MM.1S (cell line): ENCODE measurements at regions not wholly inside any gene's neighbourhood (a gene's known extent, or its start where the extent isn't known, plus 50 kb on each side); places are given as distances from the start of the nearest gene placed in this dataset.

Source experiments
- DNase-seq: peaks from one replicate; pipeline ENCODE4 v3.0.0-alpha.2; 2015
- H2AFZ ChIP-seq: fragments of 300-600 bp; sonication (generic); 2 replicates; pipeline ENCODE4 v1.6.0; 2016; ENCODE audit warnings: antibody characterized with exemption, low read length
- H3F3A ChIP-seq: fragments of 300-600 bp; sonication (generic); 2 replicates; pipeline ENCODE4 v1.6.1; 2016; ENCODE audit warnings: mild to moderate bottlenecking, antibody characterized with exemption, low read length, moderate library complexity, mixed read lengths; ENCODE audit not compliant: insufficient read depth
- H3K27ac ChIP-seq: fragments of 300-600 bp; sonication (generic); 2 replicates; pipeline ENCODE4 v1.5.1; 2016; ENCODE audit warnings: mild to moderate bottlenecking, low read length
- H3K27me3 ChIP-seq: fragments of 300-600 bp; sonication (generic); replicated peaks from 2 replicates; pipeline ENCODE4 v1.6.0; 2016; ENCODE audit warnings: low read length; ENCODE audit not compliant: insufficient read depth
- H3K36me3 ChIP-seq: fragments of 300-600 bp; sonication (generic); replicated peaks from 2 replicates; pipeline ENCODE4 v1.6.1; 2016; ENCODE audit warnings: mild to moderate bottlenecking, low read length, mixed read lengths; ENCODE audit not compliant: insufficient read depth
- H3K4me1 ChIP-seq: fragments of 300-600 bp; sonication (generic); 2 replicates; pipeline ENCODE4 v1.6.1; 2016; ENCODE audit warnings: low read length, mixed read lengths
- H3K4me2 ChIP-seq: fragments of 300-600 bp; sonication (generic); 2 replicates; pipeline ENCODE4 v1.6.0; 2016; ENCODE audit warnings: low read depth, low read length
- H3K4me3 ChIP-seq: fragments of 300-600 bp; sonication (generic); 2 replicates; pipeline ENCODE4 v1.5.1; 2016; ENCODE audit warnings: low read length, mixed read lengths
- H3K79me2 ChIP-seq: fragments of 300-600 bp; sonication (generic); 2 replicates; pipeline ENCODE4 v1.6.1; 2016; ENCODE audit warnings: mixed run types, low read length, mixed read lengths
- H3K9ac ChIP-seq: fragments of 300-600 bp; sonication (generic); 2 replicates; pipeline ENCODE4 v1.6.1; 2016; ENCODE audit warnings: low read length, mixed read lengths
- H3K9me2 ChIP-seq: fragments of 300-600 bp; sonication (generic); replicated peaks from 2 replicates; pipeline ENCODE4 v1.6.1; 2016; ENCODE audit warnings: mild to moderate bottlenecking, low read length, mixed read lengths; ENCODE audit not compliant: insufficient read depth
- H3K9me3 ChIP-seq: fragments of 300-600 bp; sonication (generic); replicated peaks from 2 replicates; pipeline ENCODE4 v1.6.1; 2016; ENCODE audit warnings: mild to moderate bottlenecking, low read length, mixed read lengths; ENCODE audit not compliant: insufficient read depth
- H4K20me1 ChIP-seq: fragments of 300-600 bp; sonication (generic); 2 replicates; pipeline ENCODE4 v1.6.1; 2016; ENCODE audit warnings: mild to moderate bottlenecking, low read length, moderate library complexity, mixed read lengths; ENCODE audit not compliant: insufficient read depth
- EZH2 ChIP-seq: fragments of 300-600 bp; sonication (generic); optimal IDR thresholded peaks from 2 replicates; pipeline ENCODE3; 2017; ENCODE audit warnings: low read depth, mild to moderate bottlenecking, antibody characterized with exemption, low read length, mixed read lengths
- EZH2phosphoT487 ChIP-seq: fragments of 300-600 bp; sonication (generic); IDR thresholded peaks from 2 replicates; pipeline ENCODE4 v1.6.1; 2018; ENCODE audit warnings: antibody characterized with exemption, low read length
- TF ChIP-seq, protein P1 (sequence below): fragments of 300-600 bp; sonication (generic); IDR thresholded peaks from 2 replicates; pipeline ENCODE4 v1.5.1; 2016; ENCODE audit warnings: antibody characterized with exemption, low read length, mixed read lengths

DNA sequence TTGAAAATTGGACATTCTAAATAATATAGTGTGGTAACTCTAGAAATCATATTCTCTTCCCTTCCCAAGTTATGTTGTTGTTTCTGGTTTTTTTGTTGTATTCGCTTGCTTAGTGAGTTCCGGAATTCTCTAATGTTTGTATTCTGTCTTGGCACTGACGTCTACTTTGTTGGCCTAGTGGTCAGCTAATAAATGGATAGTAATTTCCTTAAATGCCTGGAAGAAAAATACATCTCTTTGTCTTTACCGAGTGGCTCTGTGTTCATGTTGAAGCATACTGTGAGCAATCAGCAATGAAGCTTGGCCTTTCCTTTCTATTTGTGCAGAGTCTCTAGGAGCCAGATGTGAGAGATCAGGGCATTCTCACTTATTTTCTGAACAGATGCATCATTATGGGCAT lies 1225.7 kb downstream of the JRKL start:
- H3K27ac ChIP-seq, result no peak overlapping the region
- no peaks in the 10 kb centered on the region for H4K20me1 ChIP-seq
- no peaks in the 10 kb centered on the region for H3K27me3 ChIP-seq
- no peak for DNase-seq
- no peak overlapping the region for H3K4me3 ChIP-seq
- H3F3A ChIP-seq, result no peaks in the 10 kb centered on the region
- no peaks in the 10 kb centered on the region for H3K9me2 ChIP-seq
- no peaks in the 10 kb centered on the region for H3K36me3 ChIP-seq
- no peak overlapping the region for H2AFZ ChIP-seq
- no peak overlapping the region for H3K9ac ChIP-seq
- no peaks in the 10 kb centered on the region for H3K4me1 ChIP-seq
- no peak overlapping the region for H3K4me2 ChIP-seq
- no peaks in the 10 kb centered on the region for H3K79me2 ChIP-seq
- TF ChIP-seq, protein P1, sequence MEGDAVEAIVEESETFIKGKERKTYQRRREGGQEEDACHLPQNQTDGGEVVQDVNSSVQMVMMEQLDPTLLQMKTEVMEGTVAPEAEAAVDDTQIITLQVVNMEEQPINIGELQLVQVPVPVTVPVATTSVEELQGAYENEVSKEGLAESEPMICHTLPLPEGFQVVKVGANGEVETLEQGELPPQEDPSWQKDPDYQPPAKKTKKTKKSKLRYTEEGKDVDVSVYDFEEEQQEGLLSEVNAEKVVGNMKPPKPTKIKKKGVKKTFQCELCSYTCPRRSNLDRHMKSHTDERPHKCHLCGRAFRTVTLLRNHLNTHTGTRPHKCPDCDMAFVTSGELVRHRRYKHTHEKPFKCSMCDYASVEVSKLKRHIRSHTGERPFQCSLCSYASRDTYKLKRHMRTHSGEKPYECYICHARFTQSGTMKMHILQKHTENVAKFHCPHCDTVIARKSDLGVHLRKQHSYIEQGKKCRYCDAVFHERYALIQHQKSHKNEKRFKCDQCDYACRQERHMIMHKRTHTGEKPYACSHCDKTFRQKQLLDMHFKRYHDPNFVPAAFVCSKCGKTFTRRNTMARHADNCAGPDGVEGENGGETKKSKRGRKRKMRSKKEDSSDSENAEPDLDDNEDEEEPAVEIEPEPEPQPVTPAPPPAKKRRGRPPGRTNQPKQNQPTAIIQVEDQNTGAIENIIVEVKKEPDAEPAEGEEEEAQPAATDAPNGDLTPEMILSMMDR, result no peak
- no peaks in the 10 kb centered on the region for H3K9me3 ChIP-seq

DNA sequence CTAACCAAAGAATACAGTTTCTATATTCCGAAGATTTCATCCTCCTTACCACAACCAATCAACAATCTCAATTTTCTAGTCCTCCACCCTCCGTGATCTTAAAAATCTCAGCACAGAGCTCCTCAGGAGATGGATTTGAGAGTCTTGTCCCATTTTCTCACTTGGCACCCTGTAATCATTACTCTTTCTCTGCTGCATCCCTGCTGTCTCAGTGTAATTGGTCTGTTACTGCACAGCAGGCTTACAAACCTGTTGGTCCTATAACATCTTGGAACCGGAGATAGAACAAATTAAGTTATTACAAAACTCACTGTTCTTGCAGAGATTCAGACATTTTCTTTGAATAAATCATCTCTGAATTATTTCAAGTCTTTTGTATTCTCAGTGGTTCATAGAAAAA lies 1227.2 kb downstream of the JRKL start:
- TF ChIP-seq EZH2phosphoT487 (no peak), EZH2 (no peak)
- TF ChIP-seq, protein P1, result no peak

DNA sequence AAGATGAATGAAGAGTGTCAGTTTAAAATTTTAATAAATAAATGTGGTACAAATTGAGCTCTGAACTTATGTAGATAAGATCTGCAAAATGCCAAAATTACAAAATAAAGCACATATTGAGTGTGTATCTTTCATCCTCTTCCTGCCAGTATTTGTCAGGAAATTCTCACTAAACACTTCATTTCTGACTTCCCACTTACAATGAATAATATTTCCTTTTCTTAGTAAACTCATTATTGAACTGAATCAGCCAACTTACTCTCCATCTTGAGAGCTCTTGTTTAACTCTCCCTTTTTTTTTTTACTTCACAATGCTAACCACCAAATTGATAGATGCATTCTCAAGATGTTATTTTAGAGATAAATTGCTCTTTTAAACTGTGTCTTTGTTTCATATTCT lies 1230.2 kb downstream of the JRKL start:
- H3K9me3 ChIP-seq, result no peaks in the 10 kb centered on the region
- H2AFZ ChIP-seq, result no peak overlapping the region
- no peaks in the 10 kb centered on the region for H3K4me1 ChIP-seq
- H4K20me1 ChIP-seq, result no peaks in the 10 kb centered on the region
- no peaks in the 10 kb centered on the region for H3K36me3 ChIP-seq
- H3K9ac ChIP-seq, result no peak overlapping the region
- no peaks in the 10 kb centered on the region for H3K79me2 ChIP-seq
- H3K27me3 ChIP-seq, result no peaks in the 10 kb centered on the region
- no peak for DNase-seq
- TF ChIP-seq, protein P1, result no peak
- TF ChIP-seq EZH2phosphoT487 (no peak), EZH2 (no peak)
- H3F3A ChIP-seq, result no peaks in the 10 kb centered on the region
- no peak overlapping the region for H3K27ac ChIP-seq
- H3K4me3 ChIP-seq, result no peak overlapping the region
- H3K4me2 ChIP-seq, result no peak overlapping the region
- H3K9me2 ChIP-seq, result no peaks in the 10 kb centered on the region

More for the DNA sequence above, 1227.2 kb downstream of the JRKL start:
- DNase-seq, result no peak
- no peaks in the 10 kb centered on the region for H3K9me3 ChIP-seq
- H3F3A ChIP-seq, result no peaks in the 10 kb centered on the region
- no peaks in the 10 kb centered on the region for H3K9me2 ChIP-seq
- no peaks in the 10 kb centered on the region for H3K27me3 ChIP-seq
- no peak overlapping the region for H3K4me2 ChIP-seq
- H4K20me1 ChIP-seq, result no peaks in the 10 kb centered on the region
- no peaks in the 10 kb centered on the region for H3K36me3 ChIP-seq
- no peaks in the 10 kb centered on the region for H3K79me2 ChIP-seq
- H3K27ac ChIP-seq, result no peak overlapping the region
- H3K9ac ChIP-seq, result no peak overlapping the region
- no peaks in the 10 kb centered on the region for H3K4me1 ChIP-seq
- H3K4me3 ChIP-seq, result no peak overlapping the region
- H2AFZ ChIP-seq, result no peak overlapping the region
